Kidney tubule cell (primary cell): ENCODE measurements at regions not wholly inside any gene's neighbourhood (a gene's known extent, or its start where the extent isn't known, plus 50 kb on each side); places are given as distances from the start of the nearest gene placed in this dataset.

Source experiments
- DNase-seq: peaks from one replicate; pipeline ENCODE4 v3.0.0-alpha.2; 2018; ENCODE audit warnings: low spot score

DNA sequence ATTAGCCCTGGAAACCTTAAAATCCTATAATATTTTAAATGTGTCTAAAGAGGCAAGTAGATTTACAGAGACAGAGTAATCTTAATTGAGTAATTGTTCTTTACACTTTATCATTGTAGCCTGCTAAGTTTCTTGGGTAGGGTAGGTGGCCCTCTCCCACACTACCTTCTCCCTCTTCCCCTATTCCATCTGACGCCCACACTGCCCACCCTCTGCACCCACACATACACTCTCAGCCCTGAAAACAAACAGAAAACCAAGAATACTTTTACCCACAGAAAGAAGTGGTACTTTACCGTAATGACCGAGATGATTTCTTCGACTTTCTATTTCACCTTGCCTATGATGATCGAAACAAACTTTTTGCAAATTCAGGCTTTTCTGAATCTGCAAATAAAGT lies 320.4 kb upstream of the OBI1 start:
- no peak for DNase-seq

DNA sequence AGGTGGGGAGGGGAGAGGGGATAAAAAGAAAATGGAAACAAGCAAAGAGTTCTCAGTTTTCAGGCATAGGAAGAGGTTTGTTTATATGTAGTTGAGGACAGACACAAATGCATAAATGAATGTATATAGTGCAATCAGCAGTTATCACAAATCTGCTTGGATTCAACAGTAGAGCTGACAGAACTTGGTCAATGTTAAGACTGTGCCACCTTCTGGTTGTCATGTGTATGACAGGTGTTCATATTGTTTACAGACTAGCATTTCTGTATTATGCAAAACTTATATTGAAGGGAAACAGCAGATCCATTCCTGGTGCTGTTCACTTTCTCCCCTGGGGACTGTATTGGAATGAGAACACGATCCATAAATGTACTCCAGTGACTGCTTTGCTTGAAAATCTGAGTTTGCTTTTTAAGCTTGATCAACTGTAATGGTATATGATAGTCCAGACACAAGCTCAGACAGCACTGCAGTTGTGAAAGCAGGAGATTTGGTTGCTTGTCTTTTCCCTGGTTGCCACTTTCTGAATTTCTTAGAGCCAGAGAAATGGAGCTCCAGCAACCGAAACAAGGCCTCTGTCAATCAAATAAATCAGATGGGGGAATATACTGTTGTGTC lies 319.5 kb upstream of the OBI1 start:
- DNase-seq: peak; percentile 60

DNA sequence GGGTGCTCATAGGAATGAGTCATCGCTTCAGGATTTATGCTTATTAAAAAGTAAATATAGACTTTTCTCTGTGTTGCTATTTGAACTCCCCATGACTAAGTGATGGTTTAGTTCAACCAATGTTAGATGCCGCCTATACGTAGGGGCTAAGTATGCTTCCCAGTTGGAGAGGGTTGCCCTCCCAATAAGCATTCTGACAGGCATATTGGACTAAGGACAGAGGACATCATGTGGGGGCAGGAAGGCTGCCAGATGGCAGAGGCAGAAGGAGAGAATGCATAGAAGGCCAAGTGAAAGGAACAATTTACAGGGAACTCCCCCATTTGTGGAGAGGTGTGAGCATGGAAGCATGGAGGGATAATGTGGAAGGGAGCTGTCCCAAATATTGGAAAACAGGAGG lies 318.4 kb upstream of the OBI1 start:
- DNase-seq: no peak

DNA sequence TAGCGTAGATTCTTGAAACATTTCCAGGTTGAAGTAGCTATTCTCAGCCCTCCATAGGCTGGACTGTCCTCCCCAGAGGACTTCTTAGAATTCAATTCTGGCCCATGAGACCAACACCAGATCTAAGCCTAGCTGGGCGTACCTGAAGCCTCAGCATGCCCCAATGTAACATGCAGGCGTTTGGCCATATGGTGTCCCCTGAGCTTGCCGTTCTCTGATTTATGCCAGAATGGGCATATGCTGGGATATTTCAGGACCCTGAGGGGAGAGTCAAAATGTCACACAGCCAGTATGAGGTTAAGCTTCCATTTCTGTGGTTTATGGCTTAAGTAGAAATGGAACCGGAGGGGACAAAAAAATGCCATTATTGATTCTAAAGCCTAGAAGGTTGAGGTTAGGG lies 317.7 kb upstream of the OBI1 start:
- no peak for DNase-seq

DNA sequence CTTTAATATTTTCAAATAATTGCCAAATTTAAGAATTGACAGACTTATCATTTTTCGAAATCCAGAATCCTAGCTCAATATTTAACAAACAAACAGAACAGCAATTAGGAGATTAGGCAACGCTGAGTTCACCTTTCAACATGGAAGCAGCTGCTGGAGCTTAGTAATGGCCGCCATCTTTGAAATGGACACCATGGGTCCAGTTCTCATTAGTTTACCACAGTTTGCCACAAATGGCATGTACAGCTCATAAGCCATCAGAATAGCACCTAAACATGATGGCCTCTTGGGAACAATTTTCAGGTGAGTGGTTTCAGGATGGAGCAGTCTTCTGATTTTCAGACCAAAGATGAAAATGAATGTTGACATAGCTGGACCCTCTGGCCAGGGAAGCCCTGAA lies 313.6 kb upstream of the OBI1 start:
- no peak for DNase-seq

DNA sequence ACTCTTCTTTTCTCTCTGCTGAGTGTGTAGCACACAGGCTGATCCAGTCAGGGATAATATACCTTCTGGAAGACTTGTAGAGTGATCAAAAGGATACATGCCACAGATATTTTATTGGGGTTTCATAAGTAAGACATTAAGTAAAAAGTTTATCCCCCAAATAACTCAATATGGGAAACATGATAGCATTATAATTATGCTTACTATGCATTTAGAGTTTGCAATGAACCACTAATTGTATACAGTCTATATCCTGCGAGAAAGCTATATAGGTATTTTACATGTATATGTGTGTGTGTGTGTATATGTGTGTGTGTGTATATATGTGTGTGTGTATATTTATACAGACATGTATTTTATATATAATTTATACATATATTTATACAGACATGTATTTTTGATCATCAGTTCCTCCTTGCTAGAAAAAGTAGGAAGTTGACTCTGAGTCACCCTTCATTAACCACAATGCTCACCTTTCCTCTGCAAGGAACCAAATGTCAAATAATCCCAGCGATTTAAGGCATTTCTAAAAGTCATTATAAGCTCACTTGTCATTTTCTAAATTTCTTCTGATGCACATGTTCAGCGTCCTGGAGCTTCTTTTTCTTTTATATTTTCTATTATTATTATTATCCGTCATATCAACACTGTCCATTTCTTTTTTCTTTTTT lies 312.5 kb upstream of the OBI1 start:
- DNase-seq: peak; percentile 11

DNA sequence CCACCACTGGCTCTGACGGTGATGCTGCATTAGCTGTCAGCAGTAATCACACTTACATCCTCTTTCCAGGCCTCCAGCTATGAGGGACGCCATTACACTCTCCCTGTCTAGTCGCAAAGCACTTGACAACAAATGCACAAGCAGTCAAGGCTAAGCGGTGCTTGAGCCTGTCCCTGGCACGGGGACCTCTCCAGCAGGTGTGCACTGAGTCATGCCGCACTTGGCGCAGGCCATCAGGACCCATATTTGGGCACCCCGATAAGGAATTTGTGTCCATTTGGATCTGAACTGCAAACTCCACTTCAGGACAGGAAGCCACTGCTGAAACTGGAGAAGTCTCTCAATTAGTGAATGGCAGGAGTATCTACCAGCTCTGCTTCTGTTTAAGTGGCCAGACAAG lies 301.9 kb upstream of the OBI1 start:
- DNase-seq: no peak

DNA sequence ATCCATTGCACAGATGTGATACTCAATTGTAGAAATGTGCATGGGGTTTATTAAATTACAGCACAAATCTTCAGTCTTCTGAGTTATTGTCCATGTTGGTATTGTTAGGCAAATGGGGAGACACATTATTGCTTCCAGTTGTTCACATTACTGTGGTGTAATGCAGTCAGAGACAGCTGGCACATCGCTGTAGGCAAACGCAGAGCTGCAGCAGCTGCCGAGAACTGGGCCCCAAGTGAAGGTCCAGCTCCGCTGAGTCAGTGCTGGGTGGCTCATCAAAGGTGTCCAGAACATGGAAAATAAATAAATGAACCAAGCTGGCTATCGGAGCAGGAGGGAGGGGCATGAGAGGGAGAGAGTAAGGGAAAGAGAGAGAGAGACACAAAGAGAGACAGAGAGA lies 299.1 kb upstream of the OBI1 start:
- DNase-seq: no peak

DNA sequence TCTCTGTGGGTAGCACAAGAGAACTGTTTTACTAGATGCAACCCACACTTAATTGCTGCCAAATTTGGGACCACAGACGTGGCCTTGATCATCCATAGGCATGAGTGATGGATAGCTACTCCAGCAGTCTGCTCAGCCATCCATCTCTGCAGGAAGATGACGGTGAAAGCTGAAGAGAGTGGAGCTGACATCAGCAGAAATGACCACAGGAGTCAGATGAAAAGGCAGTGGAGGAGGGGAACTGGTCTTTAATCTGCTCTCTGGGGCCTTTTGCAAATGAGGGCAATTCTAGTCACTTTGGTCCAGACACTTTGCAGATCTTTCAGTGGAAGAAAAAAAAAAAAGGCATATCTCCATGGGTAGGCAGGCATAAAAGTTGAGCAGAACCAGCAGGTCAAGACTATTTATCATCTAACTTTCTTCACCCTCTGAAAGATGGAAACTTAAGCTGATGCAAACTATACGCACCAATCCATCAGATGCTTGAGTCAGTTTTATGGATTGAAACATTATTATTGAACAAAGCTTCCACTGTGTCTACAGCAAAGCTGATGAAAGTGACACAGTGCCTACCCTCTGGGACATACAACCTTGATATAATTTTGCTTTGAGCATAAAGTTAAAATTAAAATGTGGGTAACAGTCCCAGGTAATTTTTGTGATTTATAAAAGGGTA lies 281.6 kb upstream of the OBI1 start:
- no peak for DNase-seq

DNA sequence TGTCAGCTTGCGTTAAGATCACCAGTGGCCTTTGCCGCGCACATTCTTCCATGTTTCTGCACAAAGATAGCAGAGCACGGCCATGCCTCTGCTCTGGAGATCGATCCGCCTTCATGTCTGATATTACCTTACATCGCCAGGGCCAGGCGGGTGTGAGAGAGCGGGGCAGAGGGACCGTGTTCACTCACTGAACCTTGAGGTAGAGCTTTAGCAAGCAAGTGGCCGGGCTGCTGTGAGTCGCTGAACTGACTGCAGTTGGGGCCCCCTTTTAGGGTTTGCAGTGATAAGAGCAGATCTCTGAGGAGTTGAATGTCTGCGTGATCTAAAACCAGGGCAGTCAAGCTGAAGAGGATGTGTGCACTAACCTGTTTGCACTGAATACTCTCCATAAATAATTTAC lies 275.4 kb upstream of the OBI1 start:
- DNase-seq: no peak

DNA sequence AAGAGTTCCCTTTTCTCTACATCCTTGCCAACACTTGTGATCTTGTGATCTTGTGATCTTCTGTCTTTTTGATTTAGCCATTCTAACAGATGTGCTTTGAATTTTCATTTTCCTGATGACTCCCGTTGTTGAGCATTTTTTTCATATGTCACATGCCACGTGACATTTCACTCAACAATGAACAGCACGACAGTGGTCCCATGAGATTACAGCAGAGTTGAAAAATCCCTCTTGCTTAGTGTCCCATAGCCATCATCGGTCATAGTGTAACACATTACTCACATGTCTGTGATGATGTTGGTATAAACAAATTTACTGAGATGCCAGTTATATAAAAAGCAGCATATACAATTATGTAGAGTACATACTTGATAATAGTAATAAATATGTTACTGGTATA lies 256.1 kb upstream of the OBI1 start:
- no peak for DNase-seq

DNA sequence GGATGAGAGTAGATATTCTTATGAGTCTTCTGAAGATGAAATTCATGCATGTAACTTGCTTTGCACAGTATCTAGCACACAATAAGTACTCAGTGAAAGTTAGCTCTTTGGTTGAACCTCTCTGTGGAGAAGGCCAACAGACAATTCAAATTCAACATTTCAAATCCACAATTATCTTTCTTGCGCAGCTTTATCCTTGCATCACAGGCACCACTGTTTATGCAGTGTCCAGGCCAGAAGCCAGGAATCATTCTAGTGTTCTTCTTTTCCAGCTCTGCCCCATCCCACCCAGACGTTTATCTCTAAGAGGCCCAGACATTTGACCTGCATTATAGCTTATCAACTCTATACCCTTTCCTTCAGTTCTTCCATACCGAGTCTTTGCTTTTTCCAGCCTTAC lies 254.7 kb upstream of the OBI1 start:
- no peak for DNase-seq

DNA sequence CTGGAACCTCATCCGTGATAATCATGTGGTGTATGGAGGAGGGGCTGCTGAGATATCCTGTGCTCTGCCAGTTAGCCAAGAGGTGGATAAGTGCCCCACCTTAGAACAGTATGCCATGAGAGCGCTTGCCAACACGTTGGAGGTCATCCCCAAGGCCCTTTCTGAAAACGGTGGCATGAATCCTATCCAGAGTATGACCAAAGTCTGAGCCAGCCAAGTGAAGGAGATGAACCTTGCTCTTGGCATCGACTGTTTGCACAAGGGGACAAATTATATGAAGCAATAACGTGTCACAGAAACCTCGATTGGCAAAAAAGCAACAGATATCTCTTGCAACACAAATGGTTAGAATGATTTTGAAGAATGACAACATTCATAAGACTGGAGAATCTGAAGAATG lies 251.2 kb upstream of the OBI1 start:
- DNase-seq: no peak

DNA sequence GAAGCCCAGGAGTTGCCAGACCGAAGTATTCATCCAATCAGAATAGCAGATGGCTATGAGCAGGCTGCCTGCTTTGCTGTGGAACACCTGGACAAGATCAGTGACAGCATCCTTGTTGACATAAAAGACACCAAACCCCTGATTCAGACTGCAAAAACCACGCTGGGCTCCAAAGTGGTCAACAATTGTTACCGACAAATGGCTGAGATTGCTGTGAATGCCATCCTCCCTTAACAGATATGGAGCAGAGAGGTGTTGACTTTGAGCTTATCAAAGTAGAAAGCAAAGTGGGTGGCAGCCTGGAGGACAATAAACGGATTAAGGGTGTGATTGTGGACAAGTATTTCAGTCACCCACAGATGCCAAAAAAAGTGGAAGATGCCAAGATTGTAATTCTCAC lies 250.3 kb upstream of the OBI1 start:
- DNase-seq: no peak

DNA sequence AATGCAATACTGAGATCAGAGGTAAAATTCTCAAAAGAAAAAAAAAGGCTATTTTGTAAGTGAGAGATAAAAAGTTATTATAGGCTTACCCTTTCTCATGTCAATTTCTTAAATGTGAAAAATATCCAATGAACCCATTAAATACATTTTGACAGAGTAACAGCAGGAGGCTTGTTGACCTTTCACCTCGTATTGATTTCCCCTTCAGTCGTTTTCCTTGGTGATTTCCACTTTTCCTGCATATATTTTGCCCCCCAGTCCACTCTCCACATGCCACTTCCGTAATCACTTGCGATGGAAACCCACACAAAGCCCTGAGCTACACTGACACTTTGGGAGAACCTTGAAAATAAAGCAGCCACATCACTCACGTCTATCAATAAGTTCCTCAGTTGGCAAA lies 248.1 kb upstream of the OBI1 start:
- no peak for DNase-seq

DNA sequence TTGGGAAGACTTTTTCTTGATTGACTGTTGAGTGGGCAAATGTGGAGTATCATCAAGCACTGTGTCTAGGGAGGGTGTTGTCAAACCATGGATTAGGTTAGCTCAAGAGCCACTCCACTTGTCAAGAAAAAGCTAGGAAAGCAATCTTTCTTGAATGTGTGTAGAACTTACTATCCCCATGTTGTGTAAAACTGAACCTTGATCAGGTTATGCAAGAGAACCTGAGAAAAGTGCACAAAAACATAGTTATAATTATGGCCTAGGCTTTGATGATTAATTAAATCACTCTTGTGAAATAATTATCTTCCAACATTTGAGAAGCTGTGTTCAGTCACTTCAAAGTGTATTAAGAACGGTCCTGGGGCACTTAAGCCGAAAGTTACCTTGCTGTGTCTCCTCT lies 238.2 kb upstream of the OBI1 start:
- DNase-seq: no peak

DNA sequence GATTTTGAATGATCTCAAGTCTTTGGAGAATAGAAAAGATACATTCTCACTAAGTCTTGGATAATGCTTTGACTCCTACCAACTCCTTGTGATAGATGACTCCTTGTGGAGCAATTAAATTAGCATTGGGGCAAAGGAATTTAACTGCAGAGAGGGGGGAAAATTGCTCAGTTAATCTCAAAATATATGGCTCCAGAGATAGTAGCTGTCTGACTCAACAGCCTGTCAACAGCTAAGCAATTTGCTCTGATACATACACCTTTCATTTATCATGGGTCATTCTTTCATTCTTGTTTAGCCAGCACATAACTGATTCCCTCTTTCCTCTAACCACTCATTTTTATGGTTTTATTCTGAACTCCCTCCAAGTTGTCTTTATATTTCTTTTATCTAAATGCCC lies 225.6 kb upstream of the OBI1 start:
- DNase-seq: no peak

DNA sequence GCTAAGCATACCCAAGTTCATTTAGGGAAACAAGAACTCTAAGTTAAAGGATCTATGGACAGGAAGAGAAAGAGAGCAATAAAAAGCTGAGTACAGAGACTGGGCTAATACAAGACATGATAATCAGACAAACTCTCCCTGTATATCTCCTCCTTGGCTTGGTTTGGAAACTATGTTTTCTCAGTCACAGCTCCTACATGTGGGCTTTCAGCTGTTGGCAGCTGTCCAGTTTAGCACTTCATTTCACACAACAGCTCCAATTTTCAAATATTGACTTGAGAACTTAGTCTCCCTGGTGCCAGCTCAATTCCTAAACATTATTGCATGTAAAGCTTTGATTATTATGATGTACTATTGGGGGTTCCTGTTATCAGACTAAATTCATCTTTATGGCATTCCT lies 222.8 kb upstream of the OBI1 start:
- DNase-seq: no peak

DNA sequence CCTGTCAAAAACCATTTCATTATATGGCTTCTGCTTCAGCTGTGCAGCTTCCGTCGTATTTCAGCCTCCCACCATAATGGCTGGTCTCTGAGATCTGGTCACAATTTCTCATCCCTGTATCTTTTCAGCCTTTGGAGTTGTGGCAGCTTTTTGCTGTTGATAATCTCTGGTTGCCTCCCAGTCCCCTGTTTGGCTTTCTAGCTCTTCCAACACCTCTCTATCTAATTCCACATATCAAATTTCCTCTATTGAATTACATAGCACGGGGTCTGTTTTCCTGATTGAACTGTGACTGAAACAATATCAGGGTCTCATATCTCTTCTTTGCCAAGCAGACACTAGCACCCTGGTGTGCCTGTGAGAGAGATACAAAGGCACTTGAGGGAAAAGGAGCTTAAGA lies 222.1 kb upstream of the OBI1 start:
- no peak for DNase-seq

DNA sequence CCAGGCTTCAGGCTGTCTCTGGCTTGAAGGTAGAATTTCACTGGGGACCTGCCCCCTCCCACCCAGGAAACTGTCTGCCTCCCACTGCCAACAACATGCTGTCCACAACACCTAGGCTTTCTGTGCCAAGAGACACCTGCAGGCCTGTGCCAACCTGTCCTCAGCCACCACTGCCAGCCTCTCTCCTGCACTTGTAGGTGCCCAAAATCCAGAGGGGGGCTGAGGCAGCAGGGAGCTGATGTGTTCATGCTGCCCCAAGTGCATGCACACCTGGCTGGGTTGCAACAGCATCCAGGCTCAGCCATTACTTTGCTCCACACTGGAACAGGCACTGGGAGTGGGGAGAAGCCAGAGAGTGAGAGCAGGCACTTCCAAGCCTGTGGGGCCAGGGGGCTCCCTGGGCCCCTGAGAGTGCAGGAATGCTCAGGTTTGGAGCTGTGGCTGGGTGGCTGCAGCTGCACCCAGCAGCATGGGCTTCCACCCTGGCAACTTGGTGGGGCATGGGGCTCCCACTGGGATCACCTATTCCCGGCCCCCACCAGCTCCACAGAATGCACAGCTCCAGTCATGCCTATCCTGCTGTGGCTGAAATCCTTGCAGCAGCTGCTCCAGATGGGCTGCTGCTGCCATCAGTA lies 218.1 kb upstream of the OBI1 start:
- DNase-seq: no peak

DNA sequence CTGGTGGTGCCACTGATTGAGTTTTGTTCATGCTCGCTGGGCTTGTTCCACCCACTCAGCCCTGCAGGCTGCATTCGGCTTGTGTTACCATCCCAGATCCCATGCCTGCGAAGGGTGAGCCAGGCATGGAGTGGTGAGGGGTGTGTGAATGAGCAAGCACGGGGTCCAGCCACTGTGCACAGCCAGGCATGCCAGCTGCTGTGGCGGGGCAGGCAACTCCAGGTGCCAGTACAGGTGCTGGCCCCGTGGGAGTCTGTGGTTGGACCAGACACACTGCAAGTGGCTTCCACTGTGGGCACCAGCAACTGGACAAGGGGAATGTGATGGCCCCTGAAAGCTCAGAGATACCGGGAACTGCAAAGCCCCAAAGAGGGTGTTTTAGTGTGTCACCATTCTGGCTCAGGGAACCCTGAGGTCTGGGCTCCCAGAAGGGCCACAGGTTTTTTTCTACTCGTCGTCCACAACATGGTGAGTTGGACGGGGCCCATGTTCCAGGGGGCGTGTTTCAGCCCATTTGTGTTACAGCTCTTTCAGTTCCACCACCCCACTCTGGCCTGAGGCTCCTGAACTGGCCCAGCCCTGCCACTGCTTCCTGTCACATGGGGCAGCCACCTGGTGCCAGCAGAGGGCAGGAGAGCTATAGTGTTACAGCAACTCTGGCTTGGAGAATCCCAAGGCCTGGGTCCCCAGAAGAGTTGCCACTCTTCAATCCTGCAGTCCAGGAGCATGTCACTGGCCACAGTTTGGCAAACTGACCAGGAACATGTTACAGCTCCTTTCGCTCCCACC lies 217.0 kb upstream of the OBI1 start:
- DNase-seq: no peak

DNA sequence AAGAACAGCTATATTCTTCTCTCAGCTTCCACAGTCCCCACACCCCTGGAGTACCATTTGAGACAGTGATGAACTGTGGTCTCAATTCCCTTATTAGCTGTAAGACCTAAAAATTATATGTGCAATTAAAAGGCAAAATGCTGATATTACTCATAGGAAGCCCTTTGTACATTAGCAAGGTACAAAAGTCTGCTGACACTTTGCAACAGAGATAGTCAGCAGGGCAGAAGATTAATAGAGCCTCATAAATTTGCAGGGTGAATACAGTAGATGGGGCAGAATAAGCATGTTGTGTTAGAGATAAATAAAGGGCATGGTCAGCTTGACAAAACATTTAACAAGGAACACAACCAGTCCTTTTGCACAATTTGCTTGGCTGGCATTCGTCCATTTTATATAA lies 210.0 kb upstream of the OBI1 start:
- DNase-seq: no peak

DNA sequence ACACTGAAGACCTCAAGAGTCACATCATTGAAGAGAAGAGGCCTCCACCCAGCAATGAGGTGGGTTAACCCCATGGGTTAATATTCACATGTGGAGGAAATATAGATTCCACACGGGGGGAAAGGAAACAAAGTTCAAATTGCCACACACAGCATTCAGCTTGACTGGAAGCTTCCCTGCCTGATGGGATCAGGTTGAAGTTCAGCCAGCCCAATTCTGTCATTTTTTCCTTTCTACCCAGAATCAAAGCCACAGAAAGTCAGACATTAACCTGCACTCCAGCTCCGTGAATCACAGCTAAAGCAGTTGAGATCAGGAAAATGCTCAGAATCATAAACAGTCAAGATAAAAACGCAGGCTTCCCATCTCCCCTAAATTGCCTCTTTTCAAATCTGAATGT lies 208.7 kb upstream of the OBI1 start:
- DNase-seq: peak; percentile 15
